ENCODE measurements at regions not wholly inside any gene's neighbourhood (a gene's known extent, or its start where the extent isn't known, plus 50 kb on each side); places are given as distances from the start of the nearest gene placed in this dataset.

GRCh38 chr11:128036556-128037093, 550.7 kb downstream of the ETS1 start:
- DNase-seq (ENCODE audit: low spot score): no peak

GRCh38 chr11:128036006-128036405, 551.4 kb downstream of the ETS1 start:
- no peak for DNase-seq (ENCODE audit: low spot score)

GRCh38 chr11:128031538-128032134, 555.7 kb downstream of the ETS1 start:
- peak; percentile 77 for DNase-seq (ENCODE audit: low spot score)

GRCh38 chr11:128029219-128029722, 558.1 kb downstream of the ETS1 start:
- DNase-seq (ENCODE audit: low spot score): no peak

GRCh38 chr11:128026596-128026995, 560.8 kb downstream of the ETS1 start:
- no peak for DNase-seq (ENCODE audit: low spot score)

GRCh38 chr11:128022761-128023160, 564.6 kb downstream of the ETS1 start:
- DNase-seq (ENCODE audit: low spot score): no peak

GRCh38 chr11:128022007-128022368, 565.4 kb downstream of the ETS1 start:
- DNase-seq (ENCODE audit: low spot score): no peak

GRCh38 chr11:128021349-128022006, 565.9 kb downstream of the ETS1 start:
- DNase-seq (ENCODE audit: low spot score): no peak

- DNase-seq (ENCODE audit: low spot score): no peak
These were observed 568.7 kb downstream of the ETS1 start for GRCh38 chr11:128018692-128019091.

- no peak for DNase-seq (ENCODE audit: low spot score)
These were observed 581.8 kb downstream of the ETS1 start for GRCh38 chr11:128005562-128005961.

GRCh38 chr11:127998421-127998820, 588.9 kb downstream of the ETS1 start:
- DNase-seq (ENCODE audit: low spot score): no peak

GRCh38 chr11:127997594-127997993, 589.8 kb downstream of the ETS1 start:
- no peak for DNase-seq (ENCODE audit: low spot score)

- DNase-seq (ENCODE audit: low spot score): no peak
These were observed 590.5 kb downstream of the ETS1 start for GRCh38 chr11:127996825-127997224.

- no peak for DNase-seq (ENCODE audit: low spot score)
These were observed 591.4 kb downstream of the ETS1 start for GRCh38 chr11:127995921-127996320.

GRCh38 chr11:127994736-127995135, 592.6 kb downstream of the ETS1 start:
- DNase-seq (ENCODE audit: low spot score): no peak

- no peak for DNase-seq (ENCODE audit: low spot score)
These were observed 593.6 kb downstream of the ETS1 start for GRCh38 chr11:127993788-127994187.

- DNase-seq (ENCODE audit: low spot score): no peak
These were observed 594.1 kb downstream of the ETS1 start for GRCh38 chr11:127993281-127993680.

GRCh38 chr11:127986073-127986472, 601.3 kb downstream of the ETS1 start:
- DNase-seq (ENCODE audit: low spot score): no peak

GRCh38 chr11:127972816-127973215, 614.5 kb downstream of the ETS1 start:
- no peak for DNase-seq (ENCODE audit: low spot score)

- no peak for DNase-seq (ENCODE audit: low spot score)
These were observed 615.9 kb downstream of the ETS1 start for GRCh38 chr11:127971448-127971847.

GRCh38 chr11:127966821-127967220, 620.5 kb downstream of the ETS1 start:
- no peak for DNase-seq (ENCODE audit: low spot score)

- DNase-seq (ENCODE audit: low spot score): no peak
These were observed 621.3 kb downstream of the ETS1 start for GRCh38 chr11:127965939-127966668.

- DNase-seq (ENCODE audit: low spot score): no peak
These were observed 624.9 kb downstream of the ETS1 start for GRCh38 chr11:127962416-127962815.

Measured in CD4-positive, alpha-beta T cell treated with Interleukin-6 at 100 ng/mL for 8 hours (primary cell).